SU-DHL-6 (cell line): ENCODE measurements at regions not wholly inside any gene's neighbourhood (a gene's known extent, or its start where the extent isn't known, plus 50 kb on each side); places are given as distances from the start of the nearest gene placed in this dataset.

Experiments used
- H2AFZ ChIP-seq: fragments of 200-600 bp; sonication (generic); 2 replicates; pipeline ENCODE4 v1.6.1; 2014; ENCODE audit warnings: low read depth, mild to moderate bottlenecking, moderate library complexity, mixed read lengths, antibody characterized with exemption, low read length; ENCODE audit not compliant: severe bottlenecking
- H3F3A ChIP-seq: fragments of 200-600 bp; shearing (Covaris generic); 2 replicates; pipeline ENCODE4 v1.6.0; 2016; ENCODE audit warnings: antibody characterized with exemption, mild to moderate bottlenecking; ENCODE audit not compliant: insufficient read depth
- H3K27ac ChIP-seq: fragments of 200-600 bp; sonication (generic); 2 replicates; pipeline ENCODE4 v1.5.1; 2016; ENCODE audit warnings: low read depth, mild to moderate bottlenecking, low read length, moderate library complexity, mixed read lengths
- H3K27me3 ChIP-seq: fragments of 200-600 bp; sonication (generic), shearing (Covaris generic); 2 replicates; pipeline ENCODE4 v1.6.0; 2014; ENCODE audit warnings: mild to moderate bottlenecking, low read length
- H3K36me3 ChIP-seq: fragments of 200-600 bp; sonication (generic); 2 replicates; pipeline ENCODE4 v1.6.1; 2014; ENCODE audit warnings: mild to moderate bottlenecking, low read length, mixed read lengths
- H3K4me2 ChIP-seq: fragments of 300-600, 200-600 bp; shearing (Covaris generic), sonication (generic); 2 replicates; pipeline ENCODE4 v1.6.0; 2014; ENCODE audit warnings: low read length, low read depth, mild to moderate bottlenecking; ENCODE audit not compliant: poor library complexity, severe bottlenecking
- H3K4me3 ChIP-seq: fragments of 200-600 bp; sonication (generic); 2 replicates; pipeline ENCODE4 v1.5.1; 2014; ENCODE audit warnings: antibody characterized with exemption, low read length, mild to moderate bottlenecking, mixed read lengths; ENCODE audit not compliant: insufficient read depth, poor library complexity, severe bottlenecking
- H3K79me2 ChIP-seq: fragments of 200-600 bp; sonication (generic); 2 replicates; pipeline ENCODE4 v1.6.1; 2014; ENCODE audit warnings: mild to moderate bottlenecking, low read length, moderate library complexity; ENCODE audit not compliant: insufficient read depth
- H3K9ac ChIP-seq: fragments of 200-600 bp; sonication (generic); 2 replicates; pipeline ENCODE4 v1.7.0; 2014; ENCODE audit warnings: mild to moderate bottlenecking, low read length
- H3K9me2 ChIP-seq: fragments of 200-600 bp; sonication (generic); replicated peaks from 2 replicates; pipeline ENCODE4 v1.6.1; 2014; ENCODE audit warnings: low read length; ENCODE audit not compliant: insufficient read depth
- H3K9me3 ChIP-seq: fragments of 200-600 bp; sonication (generic); 2 replicates; pipeline ENCODE4 v1.6.1; 2014; ENCODE audit warnings: low read length, mixed read lengths; ENCODE audit not compliant: insufficient read depth
- H4K20me1 ChIP-seq: fragments of 200-600 bp; sonication (generic); 2 replicates; pipeline ENCODE4 v1.6.1; 2014; ENCODE audit warnings: low read depth, mild to moderate bottlenecking, antibody characterized with exemption, low read length, moderate library complexity, mixed read lengths
- CTCF ChIP-seq: fragments of 200-600 bp; sonication (generic); IDR thresholded peaks from one replicate; pipeline ENCODE4 v1.5.1; 2017; ENCODE audit warnings: antibody characterized with exemption, mild to moderate bottlenecking, low read length, moderate library complexity; ENCODE audit not compliant: insufficient read depth, poor library complexity, severe bottlenecking
- EZH2phosphoT487 ChIP-seq: fragments of 200-600 bp; sonication (generic), shearing (Covaris generic); conservative IDR thresholded peaks from 2 replicates; pipeline ENCODE4 v1.6.1; 2018; ENCODE audit warnings: mild to moderate bottlenecking, antibody characterized with exemption, low read length, moderate library complexity, mixed read lengths

- no peak overlapping the region for H3K9ac ChIP-seq
- H3F3A ChIP-seq = no peaks in the 10 kb centered on the region
- TF ChIP-seq EZH2phosphoT487 = no peak
- no peak for TF ChIP-seq CTCF
- H4K20me1 ChIP-seq = no peaks in the 10 kb centered on the region
- no peak overlapping the region for H3K4me3 ChIP-seq
- H2AFZ ChIP-seq = no peak overlapping the region
- H3K4me2 ChIP-seq = no peak overlapping the region
- H3K9me2 ChIP-seq = no peaks in the 10 kb centered on the region
- H3K36me3 ChIP-seq = no peaks in the 10 kb centered on the region
- H3K27me3 ChIP-seq = no peaks in the 10 kb centered on the region
- no peaks in the 10 kb centered on the region for H3K79me2 ChIP-seq
- no peaks in the 10 kb centered on the region for H3K9me3 ChIP-seq
- no peak overlapping the region for H3K27ac ChIP-seq
These were observed 1711.7 kb downstream of the TP53TG3F start for GRCh38 chr16:35171106-35171505.

GRCh38 chr16:35173295-35173694 lies 1713.9 kb downstream of the TP53TG3F start:
- Histone ChIP-seq H3K27ac (no peak overlapping the region), H3K9me2 (no peaks in the 10 kb centered on the region), H3K4me3 (no peak overlapping the region), H4K20me1 (no peaks in the 10 kb centered on the region), H3K9ac (no peak overlapping the region), H3K9me3 (no peaks in the 10 kb centered on the region), H2AFZ (no peak overlapping the region), H3K27me3 (no peaks in the 10 kb centered on the region), H3F3A (no peaks in the 10 kb centered on the region), H3K4me2 (no peak overlapping the region), H3K79me2 (no peaks in the 10 kb centered on the region), H3K36me3 (no peaks in the 10 kb centered on the region)
- no peak for TF ChIP-seq CTCF
- no peak for TF ChIP-seq EZH2phosphoT487

- Histone ChIP-seq H3K27me3 (no peaks in the 10 kb centered on the region), H3K27ac (no peak overlapping the region), H3K9me3 (no peaks in the 10 kb centered on the region), H4K20me1 (no peaks in the 10 kb centered on the region), H3K4me2 (no peak overlapping the region), H3K4me3 (no peak overlapping the region), H3K9me2 (no peaks in the 10 kb centered on the region), H3K79me2 (no peaks in the 10 kb centered on the region), H3F3A (no peaks in the 10 kb centered on the region), H3K9ac (no peak overlapping the region), H3K36me3 (no peaks in the 10 kb centered on the region), H2AFZ (no peak overlapping the region)
- TF ChIP-seq CTCF (no peak), EZH2phosphoT487 (no peak)
These were observed 1714.6 kb downstream of the TP53TG3F start for GRCh38 chr16:35174016-35174415.

GRCh38 chr16:35176449-35176848 lies 1717.0 kb downstream of the TP53TG3F start:
- H3K4me3 ChIP-seq = no peak overlapping the region
- no peak overlapping the region for H3K9ac ChIP-seq
- H3K4me2 ChIP-seq = no peak overlapping the region
- no peaks in the 10 kb centered on the region for H4K20me1 ChIP-seq
- no peaks in the 10 kb centered on the region for H3F3A ChIP-seq
- H3K9me2 ChIP-seq = no peaks in the 10 kb centered on the region
- no peak overlapping the region for H2AFZ ChIP-seq
- no peaks in the 10 kb centered on the region for H3K9me3 ChIP-seq
- H3K79me2 ChIP-seq = no peaks in the 10 kb centered on the region
- no peaks in the 10 kb centered on the region for H3K36me3 ChIP-seq
- TF ChIP-seq EZH2phosphoT487 (no peak), CTCF (no peak)
- no peaks in the 10 kb centered on the region for H3K27me3 ChIP-seq
- H3K27ac ChIP-seq = no peak overlapping the region
